Pons (tissue), 1 donor: ENCODE measurements at regions not wholly inside any gene's neighbourhood (a gene's known extent, or its start where the extent isn't known, plus 50 kb on each side); places are given as distances from the start of the nearest gene placed in this dataset.
"Not testable (repeated sequence)": the region's sequence is repeated elsewhere in the genome, so short reads cannot be mapped to it uniquely, and the experiment has no call there.

Experiments
- DNase-seq: peaks from one replicate; pipeline ENCODE4 v3.0.0-alpha.2; 2016; ENCODE audit warnings: low spot score

DNA sequence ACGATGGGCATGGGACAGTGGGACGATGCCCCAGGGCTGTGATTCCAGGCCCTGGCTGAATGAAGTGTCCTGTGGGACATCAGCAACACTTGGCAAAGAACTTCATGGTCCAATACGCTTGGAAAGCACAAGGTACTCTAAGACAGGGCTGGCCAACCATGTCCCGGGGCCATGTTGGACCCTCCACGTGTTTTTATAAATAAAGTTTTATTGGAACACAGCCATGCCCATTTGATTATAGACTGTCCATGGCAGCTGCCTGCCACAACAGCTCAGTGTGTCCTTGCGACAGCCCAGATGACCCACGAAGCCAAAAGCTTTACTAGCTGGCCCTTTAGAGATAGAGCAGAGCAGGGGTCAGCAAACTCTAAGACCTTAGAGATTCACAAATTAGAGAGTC, 282.1 kb downstream of the C16orf95 start:
- DNase-seq, result no peak

DNA sequence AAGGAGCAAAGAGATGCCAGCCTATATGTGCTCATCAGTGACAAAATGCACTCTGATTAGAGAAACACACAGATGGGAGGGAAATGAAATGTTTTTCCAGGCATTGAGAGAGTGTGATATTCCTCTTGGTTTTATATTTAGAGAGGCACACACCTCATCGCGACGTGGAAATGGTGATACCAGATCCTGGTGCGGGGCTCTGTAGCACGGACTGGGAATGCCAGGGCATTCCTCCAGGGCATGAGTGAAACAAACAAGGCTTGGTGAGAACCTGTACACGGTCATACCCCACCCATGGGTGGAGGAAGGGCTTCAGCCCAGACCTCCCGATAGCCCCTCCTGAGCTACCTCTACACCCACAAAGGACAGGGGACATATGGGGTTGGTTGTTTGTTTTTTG, 280.2 kb downstream of the C16orf95 start:
- no peak for DNase-seq

DNA sequence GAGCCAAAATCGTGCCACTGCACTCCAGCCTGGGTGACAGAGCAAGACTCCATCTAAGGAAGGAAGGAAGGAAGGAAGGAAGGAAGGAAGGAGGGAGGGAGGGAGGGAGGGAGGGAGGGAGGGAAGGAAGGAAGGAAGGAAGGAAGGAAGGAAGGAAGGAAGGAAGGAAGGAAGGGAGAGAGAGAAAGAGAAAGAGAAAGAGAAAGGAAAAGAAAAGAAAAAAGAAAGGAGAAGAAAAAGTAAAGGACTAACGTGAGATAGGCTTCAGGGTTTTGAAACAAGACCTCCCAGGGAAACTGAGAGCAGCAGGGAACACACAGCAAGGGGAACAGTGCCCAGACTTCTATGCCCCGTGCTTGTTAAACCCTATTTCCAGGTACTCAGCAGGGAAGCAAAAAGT, 278.7 kb downstream of the C16orf95 start:
- not testable (repeated sequence) for DNase-seq

DNA sequence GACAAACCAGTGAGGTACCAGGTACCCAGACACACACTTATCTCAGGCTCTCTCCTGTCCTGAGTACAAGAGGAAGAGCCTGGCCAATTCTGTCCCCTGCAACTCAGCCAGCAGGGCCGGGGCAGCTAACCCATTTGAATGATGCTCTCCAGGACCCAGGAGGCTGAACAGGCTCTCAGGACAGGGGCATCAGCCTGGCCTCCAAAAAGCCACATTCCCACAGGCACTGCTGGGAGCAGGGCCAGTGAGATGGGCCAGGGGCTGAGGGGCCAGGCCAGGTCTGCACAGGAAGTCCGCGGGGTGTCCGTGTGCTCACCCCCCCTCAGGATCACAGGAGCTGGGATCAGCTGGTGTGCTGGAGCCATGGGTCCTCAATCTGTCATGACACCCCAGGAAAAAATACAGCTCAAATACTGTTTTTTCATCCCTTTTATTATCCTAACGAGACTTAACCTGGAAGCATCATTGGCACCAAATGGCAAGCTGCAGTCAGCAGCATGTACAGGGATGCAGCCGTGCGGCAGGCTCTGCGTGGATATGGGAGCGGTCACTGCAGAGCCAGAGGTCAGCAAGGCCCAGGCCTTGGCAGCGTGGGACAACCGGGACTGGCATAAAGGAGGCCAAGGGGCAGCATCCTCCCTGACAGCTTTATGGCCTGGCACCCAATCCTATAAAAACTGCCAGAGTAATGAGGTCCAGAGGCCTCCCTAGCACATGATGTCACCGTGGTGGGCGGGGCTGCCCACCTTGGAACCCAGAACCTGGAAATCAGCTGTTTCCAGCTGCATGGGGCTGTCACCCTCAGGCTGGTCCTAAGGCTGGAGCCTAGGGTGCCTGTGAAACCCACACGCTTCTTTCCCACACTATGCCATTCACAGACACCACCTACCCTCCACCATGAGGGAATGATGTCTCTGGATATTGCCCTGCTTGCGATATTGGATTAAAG, 276.7 kb downstream of the C16orf95 start:
- DNase-seq, result no peak

DNA sequence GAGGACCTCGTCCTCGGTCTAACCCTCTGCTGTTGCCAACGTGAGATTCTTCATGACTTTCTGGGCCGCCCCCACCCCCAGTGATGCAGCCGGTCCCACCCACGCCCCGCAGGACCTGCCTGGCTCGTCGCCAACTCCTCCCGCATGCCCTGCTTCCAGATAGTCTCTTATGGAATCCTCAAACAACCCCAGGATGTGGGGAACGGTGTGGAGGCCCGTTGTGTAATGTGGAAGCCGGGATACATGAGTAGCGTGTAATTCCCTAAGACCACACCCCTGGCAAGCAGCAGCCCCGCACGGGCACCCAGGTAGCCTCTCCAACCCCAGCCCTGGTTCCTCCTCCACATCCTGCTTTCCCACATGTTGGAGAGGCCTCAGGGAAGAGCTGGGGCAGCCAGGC, 275.9 kb downstream of the C16orf95 start:
- no peak for DNase-seq

DNA sequence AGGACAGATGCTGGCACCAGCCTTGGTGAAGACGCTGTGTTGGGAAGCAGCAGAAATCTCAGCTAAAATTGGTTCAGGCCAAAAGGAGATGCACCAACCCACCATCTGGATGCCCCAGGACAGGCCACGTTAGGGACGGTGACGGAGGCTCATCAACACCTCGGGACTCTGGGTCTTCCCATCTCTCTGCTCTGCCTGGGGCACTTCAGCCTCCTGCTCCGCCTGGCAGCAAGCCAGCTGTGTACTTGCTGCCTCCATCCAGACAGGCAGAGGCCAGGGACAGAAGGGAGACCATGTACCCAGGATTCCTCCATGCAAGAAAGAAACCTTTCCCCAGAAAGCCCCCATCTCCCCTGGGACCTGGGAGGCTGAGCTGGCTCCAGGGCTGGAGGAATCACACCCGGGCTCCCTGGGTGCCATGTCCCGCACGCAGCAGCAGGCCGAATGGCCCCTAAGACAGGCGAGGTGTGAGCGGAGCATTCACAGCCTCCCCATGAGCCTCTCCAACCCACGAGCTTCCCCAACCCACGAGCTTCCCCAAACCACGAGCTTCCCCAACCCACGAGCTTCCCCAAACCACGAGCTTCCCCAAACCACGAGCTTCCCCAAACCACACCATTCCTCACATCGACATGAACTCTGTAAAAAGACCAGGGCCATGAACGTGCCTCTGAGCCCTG, 274.5 kb downstream of the C16orf95 start:
- DNase-seq, result no peak

DNA sequence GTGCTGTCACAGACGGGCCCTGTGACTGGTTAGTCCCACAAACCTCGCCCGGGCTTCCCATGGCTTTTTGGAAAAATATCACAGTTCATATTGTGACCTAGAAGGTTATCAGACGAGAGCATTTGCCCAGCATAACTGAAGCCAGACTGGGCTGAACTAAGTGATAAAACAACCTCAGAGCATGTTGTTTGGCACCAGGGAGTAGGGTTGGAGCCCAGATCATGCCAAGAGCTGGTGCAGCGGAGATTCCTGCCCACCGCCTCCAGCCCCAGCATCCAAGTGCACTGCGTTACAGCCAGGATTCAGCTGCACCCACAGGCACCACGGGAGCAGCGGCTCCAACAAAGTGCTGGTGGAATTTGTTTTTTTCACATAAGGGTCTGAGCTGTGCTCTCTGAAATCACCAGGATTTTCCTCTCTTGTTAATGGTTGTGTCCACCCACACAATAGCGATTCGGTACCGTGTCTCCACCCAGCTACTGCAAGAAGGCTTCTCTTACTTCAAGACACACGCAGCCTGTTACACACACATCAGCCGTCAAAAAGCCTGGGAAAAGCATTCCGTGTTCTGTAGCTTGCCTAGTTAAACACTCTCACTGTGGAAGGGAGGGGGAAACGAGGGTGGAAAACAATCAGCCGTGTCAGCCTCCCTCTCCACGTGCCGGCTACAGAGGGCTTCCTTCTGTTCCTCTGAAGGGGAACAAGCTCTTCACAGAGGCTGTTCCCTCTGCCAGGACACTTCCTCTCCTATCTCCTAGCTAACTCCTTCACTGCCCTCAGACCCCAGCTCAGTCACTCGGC, 273.8 kb downstream of the C16orf95 start:
- peak; percentile 32 for DNase-seq

DNA sequence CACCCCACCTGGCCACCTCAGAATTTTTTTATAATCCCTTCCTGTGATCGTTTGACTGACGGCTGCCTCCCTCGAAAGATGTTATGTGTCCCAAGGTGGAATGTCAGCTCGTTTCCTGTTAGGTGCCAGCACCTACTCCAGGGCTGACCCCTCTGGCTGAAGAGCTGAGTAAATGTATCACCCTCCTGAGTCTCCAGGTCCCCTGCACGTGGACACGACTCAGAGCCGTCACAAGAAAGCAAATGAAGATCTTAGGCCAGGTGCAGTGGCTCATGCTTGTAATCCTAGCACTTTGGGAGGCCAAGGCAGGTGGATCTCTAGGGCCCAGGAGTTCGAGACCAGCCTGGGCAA, 273.2 kb downstream of the C16orf95 start:
- no peak for DNase-seq

DNA sequence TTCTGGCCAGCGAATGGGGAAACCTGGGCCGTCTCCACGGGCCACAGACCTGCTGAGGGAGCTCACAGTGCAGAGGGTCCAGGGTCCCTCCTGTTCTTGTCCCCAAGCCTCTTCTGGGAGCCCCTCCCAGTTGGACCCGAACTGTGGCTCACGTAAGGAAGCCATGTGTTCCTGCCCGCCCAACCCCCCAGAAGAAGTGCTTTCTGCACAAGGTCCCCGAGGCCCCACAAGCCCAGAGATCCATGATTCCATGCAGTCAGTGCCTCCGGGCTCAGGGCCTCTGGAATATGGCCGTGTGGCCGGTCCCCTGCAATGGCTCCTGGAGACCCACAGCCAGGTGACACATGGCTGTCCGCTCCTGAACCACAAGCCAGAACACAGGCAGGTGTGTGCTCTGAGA, 272.4 kb downstream of the C16orf95 start:
- no peak for DNase-seq

DNA sequence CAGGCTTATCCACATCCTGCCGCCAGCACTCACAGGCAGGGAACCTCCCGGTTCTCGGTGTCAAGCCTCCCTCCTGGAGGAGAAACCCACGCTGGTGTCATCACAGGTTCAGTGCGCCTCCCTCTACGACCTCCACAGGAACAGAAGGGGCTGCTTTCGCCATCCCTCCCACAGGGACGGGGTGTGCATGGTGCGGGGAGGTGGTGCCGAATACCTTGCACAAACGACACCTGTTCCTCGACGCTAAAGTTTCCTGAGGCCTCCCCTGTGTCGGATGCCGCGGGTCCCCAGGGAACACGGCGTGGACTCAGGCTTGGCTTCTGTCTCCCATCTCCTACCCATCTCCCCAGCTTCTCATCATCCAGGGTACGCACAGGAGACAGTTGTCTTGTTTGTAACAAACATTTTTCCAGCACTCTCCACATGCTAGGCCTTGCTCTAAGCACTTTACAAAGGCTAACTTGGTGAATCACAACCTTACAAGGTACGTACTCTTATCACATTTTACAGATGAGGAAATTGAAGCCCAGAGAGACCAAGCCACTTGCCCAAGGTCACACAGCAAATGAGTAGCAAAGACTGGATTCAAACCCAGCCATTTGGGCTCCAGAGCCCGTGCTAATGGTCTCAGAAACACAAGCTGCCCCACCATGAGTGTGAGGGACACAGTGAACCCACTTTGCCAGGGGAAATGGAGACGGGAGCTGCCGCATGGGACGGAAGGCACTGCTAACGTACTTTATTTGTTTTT, 271.6 kb downstream of the C16orf95 start:
- DNase-seq, result no peak

DNA sequence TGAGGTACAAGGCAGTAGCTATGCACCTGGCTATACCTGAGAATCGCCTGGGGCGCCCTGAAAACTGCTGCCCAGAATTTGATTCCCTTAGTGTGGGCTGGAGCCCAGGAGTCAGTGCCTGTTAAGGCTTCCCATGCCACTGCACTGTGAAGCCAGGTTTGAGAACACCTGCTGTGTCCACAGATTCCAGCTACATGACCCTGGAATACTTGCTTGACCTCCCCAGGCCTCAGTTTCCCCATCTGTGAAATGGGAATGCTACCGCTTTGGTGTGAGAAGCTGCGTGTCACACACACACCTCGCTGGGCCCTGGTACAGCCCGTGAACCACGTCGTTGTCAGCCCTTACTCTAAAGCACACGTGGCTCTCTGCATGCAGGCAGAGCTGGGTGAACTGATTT, 271.0 kb downstream of the C16orf95 start:
- no peak for DNase-seq

DNA sequence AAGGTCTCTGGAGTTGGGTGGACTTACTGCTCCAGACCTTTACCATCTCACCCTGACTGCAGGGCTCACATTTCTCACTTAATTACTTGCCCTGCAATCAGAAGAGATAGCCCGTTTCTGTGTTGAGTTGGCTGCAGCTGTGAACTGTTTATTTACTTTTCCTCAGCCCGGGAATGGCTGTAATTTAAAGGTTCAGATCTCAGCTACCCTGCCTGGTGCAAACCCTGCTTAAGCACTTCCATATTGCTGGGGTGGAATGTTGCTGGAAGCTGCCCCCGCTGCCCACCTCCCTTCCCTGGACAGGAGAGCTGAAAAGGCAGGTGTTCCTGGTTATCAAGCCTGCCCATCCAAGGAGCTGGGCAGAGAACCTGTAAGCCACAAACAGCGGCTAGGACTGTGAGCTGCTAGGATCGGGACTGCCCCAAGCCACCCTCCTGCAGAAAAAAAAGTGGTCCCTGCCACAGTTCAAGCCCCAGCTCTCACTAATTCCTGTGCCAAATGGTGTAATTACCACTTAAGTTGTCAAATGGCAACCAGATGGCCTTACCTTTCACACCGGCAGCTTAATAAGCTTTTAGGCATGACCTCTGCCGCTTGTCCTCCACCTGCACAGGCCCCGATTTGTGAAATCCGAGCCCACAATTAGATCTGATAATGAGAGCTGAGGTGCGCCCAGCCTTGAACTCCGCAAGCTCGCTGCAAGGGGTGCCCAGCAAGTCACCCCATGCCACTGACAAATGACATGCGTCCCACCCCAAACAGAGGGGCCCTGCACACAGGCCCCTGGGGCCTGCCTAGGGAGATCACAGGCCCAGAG, 269.8 kb downstream of the C16orf95 start:
- no peak for DNase-seq

DNA sequence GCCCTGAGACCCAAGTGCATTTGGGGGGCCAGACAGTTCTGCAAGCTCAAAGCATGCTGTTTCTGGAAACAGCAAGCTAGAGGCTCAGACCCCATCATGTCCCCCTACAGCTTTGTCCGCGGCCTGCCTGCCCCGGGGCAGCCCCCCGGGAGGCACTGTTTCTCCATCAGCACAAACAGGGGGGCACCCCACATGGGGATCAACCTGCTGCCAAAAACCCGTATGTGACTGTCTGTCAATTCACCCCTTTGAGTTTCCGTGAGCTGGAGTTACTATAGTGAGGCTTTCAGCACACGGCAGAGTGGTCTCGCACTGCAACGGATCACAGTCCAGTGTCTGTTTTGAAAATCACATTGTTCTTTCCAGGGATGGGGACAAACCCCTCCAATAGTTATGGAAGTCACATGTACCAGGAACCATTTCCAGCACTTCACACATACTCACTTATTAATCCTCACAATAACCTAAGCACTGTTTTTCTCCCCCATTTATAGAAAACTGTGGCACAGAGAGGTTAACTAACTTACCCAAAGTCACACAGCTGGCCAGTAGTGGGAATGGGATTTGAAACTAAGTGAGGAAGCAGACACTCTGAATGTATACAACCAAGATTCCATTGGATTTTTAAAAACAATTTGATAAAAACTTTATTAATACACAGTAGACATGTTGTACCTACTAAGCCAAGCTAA, 269.0 kb downstream of the C16orf95 start:
- no peak for DNase-seq

DNA sequence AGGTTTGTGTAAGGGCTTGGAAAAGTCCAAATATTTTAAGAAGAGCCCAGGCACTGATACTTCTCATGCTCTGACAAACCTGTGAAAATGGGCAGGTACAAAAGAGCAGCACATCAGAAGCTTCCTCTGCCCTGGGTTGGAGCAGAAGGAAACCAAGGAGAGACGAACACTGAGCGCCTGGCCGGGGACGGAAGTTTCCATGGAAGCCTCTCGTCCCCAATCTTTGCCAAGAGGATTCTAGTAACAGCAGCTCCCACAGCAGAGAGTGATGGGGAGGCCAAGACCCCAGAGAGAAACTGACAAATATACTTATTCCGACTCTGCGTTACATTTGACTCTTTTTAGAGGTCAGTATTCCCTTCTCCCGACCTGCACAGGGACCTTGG, 268.5 kb downstream of the C16orf95 start:
- DNase-seq, result no peak

DNA sequence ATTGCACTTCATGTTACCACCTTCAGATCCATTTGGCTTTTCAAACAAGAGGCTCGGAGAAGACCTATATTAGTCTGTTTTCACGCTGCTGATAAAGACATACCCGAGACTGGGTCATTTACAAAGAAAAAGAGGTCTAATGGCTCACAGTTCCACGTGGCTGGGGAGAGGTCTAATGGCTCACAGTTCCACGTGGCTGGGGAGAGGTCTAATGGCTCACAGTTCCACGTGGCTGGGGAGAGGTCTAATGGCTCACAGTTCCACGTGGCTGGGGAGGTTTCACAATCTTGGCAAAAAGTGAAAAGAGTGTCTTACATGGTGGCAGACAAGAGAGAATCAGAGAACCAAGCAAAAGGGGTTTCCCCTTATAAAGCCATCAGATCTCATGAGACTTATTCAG, 268.0 kb downstream of the C16orf95 start:
- not testable (repeated sequence) for DNase-seq

DNA sequence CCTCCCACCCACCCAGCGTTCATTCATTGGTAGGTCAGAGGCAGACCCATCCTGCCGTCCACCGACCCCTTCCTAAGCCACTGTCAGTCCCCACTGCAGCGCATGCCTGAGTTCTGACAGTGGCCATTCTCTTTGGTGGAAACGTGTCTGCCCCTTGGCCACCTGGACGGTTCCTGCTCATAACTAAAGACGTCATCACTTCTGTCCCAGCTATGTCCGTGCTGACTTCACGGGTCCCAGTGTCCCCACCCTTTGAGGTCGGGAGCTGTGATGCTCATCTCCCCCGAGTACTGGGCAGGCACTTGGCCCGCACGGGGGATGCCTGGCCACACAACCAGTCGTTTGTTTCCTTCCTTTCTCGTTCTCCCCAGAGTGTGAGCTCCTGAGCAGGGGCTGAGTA, 267.1 kb downstream of the C16orf95 start:
- DNase-seq, result no peak

DNA sequence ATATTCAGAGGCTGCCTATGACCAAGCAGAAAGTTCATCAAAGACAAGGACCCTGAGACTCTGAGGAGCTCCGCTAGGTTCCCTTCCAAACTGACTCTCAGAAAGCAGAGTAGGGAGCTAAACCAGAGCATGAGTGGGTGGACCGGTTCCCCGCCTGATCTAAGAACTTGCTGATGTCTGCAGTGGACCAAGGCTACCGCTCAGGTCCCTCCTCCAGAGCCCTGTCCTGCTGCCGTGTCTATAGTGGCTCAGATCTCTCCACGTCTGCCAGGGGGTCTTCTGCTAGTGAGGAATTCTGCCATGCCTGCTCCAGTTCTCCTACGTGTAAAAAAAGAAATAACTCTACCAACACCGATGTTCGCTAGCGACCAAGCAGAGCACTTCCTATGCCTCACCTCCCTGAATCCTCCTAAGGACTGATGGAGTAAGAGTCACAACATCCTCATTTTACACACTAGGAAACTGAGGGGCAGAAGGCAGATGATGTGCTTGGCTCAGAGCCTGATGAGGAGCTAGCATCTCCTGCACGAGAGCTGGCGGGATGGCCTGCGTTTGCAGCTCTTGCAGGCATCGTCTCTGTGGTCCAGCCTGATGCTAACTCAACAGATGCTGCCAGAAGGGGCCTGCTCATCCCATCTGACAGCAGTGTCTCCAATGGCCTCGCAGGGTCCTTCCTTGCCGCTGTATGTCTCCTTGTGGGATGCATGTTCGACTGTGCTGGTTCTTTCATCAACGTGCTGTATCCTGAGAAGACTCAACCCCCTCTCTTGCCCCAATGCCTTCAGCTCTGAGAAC, 265.5 kb downstream of the C16orf95 start:
- DNase-seq, result no peak

DNA sequence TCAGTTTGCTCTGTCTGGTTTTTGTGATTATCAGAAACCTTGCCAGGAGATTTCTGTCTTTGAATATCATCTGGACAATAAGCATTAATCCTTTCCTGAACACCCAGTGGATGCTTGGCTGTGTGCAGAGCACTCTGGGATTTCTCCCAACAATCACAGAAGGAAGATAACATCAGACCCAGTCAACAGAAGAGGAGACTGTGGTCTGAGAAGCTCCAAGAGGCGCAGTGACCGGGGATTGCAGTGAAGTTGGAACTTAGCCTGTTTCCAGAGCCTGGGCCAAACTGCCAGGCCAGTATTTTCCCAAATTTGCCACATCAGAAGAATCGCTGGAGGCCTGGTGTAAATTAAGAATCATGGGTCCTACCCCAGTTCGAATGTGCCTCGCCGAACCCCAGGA, 264.7 kb downstream of the C16orf95 start:
- DNase-seq, result no peak
